GM21619 (cell line): ENCODE measurements at regions not wholly inside any gene's neighbourhood (a gene's known extent, or its start where the extent isn't known, plus 50 kb on each side); places are given as distances from the start of the nearest gene placed in this dataset.
"Not testable (repeated sequence)": the region's sequence is repeated elsewhere in the genome, so short reads cannot be mapped to it uniquely, and the experiment has no call there.

Source experiments
- ATAC-seq: cut with Tn5 transposase; IDR thresholded peaks from one replicate; pipeline ENCODE4 v1.9.1; 2021; ENCODE audit not compliant: unreplicated experiment

DNA sequence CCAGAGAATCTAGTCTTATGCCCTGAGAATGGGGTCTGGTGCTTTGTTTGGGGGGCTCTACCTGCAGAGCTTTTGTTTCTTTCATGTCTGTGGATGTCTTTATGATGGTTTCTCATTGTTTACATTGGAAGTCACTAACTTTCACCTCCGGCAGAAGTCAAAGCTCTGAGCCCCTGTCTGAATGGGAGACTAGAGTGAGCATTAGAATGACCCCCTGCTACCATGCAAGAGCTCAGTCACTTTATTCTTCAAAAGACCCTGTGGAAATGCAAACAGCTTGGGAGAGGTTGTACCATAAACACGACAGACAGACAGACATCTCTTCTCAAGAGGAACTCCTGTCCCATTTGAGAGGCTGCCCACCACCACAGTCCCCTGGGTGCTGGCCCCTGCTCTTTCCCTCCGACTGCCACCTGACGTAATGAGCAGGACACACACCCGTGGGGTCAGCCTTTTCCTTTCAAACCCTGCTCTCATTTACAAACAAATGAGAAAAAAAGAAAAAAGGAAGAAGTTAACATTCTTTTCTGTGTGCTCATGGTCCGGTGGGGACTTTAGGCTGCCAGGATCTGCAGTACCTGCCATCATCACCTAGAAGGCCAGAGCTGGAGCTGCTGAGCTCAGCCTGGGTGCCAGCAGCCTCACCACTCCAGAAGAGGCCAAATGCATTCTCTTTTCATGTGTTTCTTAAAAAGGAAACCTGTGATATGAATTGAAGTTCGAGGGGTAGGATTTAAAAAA lies 91.6 kb downstream of the FZD1 start:
- no peak for ATAC-seq

DNA sequence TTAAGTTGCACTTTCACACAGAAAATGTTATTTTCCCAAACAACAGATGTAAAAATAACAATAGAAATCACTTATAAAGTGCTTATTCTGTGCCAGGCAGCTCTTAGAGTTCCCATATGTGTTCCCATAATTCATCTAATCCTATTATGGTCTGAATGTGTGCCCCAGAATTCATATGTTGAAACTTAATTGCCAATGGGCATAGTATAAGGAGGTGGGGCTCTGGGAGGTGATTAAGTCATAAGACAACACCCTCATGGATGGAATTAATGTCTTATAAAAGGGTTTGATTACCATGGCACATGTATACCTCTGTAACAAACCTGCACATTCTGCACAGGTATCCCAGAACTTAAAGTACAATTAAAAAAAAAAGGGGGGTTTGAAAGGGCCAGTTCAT lies 92.7 kb downstream of the FZD1 start:
- no peak for ATAC-seq

DNA sequence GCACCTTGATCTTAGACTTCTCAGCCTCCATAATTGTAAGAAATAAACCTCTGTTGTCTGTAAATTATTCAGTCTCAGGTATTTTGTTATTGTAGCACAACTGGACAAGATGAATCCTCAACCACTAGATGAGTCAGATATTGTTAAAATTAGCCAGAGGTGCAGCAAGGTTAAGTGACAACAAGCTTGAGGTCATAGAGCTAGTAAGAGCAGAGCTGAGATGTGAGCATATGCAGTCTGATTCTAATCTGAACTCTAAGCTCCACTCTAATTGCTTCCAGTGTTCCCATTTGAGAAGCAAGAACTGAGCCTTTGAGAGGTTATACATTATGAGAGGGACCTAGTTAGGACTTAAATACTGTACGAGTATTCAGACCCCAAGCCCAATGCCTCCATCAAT lies 93.1 kb downstream of the FZD1 start:
- ATAC-seq = no peak

DNA sequence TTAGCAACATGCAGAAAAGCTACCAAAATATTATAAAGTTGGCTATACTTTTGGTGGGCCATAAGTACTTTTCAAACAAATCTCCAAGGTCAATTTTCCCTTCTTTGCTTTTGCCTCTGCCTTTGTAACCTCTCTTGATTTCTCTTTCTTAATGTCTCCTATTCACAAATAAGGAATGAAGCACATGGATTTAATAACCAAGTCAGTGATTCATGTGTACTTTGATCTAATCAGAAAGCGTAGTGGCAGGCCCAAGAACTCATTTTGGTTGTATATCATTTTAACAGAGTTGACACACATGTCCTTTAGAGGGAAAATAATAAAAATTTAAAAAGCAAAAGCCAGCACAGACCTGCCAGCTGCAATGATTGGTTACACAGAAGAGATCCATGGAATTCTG lies 93.7 kb downstream of the FZD1 start:
- ATAC-seq = no peak

DNA sequence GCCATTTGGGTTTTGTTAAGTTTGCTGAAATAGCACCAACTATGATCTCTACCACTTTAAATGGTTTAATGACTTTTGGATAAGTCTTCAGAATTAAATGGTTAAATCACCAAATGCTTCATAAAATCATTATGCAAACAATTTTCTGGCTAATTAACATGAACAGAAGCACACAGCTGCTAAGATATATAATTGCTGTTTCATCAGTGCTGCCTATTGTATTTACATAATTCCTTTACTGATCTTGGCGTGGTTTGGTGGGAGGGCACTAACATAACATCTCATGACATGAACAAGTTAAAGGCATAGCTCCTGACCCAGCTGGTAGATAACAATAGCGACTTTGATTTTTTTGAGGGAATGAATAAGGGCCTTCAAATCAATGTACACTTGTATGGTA lies 94.1 kb downstream of the FZD1 start:
- ATAC-seq = no peak

DNA sequence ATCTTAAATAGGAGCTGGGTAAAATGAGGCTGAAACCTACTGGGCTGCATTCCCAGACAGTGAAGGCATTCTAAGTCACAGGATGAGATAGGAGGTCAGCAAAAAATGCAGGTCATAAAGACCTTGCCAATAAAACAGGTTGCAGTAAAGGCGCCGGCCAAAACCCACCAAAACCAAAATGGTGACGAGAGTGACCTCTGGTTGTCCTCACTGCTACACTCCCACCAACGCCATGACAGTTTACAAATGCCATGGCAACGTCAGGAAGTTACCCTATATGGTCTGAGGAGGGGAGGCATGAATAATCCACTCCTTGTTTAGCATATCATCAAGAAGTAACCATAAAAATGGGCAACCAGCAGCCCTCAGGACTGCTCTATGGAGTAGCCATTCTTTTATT lies 100.9 kb downstream of the FZD1 start:
- ATAC-seq = not testable (repeated sequence)

DNA sequence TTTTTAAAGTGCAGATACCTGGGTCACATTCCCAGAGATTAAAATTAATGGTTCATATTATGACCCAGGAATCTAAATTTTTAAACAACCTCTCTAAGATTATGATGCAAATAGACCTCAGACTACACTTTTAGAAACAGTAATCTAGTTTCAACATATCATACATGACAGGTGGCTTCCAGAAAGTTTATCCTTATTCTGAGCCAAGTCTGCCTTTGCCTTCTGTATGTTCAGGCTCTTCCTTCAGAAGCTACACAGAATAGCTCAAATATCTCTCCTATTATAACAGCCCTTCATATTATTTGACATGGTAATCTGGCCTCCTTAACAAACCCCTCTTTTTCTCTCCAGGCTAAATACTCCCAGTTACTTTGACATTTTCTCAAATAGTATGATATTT lies 101.9 kb downstream of the FZD1 start:
- no peak for ATAC-seq

DNA sequence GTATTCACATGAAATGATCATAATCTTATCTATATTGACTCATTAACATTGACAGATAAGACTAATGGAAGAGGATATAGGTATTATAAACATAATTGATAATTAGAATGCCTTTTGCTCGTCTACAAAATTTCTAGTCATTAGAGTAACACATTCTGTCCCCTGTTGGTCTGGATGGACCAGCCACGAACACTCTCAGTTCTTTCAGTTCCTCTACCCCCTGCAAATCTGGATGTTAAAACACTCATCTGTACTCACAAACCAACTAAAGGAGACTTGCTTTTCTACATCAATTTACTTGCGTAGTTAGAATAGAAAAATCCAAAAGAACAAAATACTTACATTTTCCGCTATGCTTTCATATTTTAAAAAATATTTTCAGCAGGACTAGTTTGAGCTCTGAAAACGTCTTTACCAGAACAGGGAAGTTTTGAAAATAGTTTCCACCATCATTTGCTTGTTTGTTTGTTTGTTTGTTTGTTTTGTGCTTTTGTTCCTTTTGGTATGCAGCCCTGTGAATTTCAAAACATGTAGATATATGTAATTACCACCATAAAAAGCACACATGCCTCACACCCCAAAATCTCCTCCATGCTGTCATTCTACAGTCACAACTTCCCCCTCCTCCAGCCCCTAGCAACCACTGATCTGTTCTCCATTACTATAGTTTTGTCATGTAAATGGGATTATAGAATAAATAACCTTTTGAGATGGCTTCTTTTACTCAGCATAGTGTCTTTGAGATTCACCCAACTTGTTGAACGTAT lies 103.8 kb downstream of the FZD1 start:
- ATAC-seq = no peak

DNA sequence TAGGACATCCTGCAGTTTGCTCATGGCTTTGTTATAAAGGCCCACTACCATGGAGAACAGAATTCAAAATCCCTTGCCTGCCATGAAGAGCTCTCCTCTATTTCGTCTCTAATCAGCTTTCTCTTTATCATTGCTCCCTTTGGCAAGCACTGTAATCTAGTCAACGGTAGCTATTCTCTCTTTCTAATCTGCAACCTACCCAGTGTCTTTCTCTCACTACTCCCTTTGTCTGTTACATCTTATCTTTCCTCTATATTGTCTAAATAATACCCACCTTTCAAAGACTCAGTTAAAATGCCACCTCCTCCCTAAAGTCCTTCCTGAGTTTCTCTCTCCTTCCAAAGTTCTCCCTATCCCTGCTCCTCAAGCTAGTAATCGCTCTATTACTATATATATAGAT lies 108.1 kb downstream of the FZD1 start:
- ATAC-seq = no peak

DNA sequence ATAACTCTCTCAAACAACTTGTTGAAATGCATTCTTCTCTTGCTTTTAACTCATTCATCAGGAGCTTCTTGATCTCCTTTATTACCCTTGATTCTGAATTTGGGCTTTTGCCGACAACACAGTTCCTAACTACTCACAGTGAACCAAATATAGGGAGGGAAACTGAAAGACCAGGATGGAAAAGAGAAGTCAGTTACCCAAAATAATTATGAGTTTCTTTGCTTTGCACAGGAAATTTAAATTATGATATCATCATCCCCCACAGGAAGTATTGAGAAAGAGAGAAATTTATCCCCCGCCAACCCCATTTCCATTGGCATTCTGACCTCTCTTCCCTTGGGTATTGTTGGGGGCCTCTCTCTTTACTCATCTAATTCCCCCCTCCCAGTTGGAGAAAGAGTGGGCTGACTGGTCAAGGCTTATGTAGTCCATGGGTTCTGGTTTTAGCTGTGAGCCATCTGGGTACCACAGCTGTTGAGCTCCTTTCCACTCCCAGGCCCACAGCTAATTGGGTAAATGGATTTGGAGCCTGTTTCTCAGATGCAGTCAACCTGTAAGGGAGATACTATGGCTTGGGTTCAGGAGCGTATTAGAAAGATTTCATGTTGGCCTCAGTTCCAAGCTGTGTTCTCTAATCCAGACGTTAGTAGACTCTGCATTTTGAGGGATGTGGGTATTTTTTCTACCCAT lies 109.0 kb downstream of the FZD1 start:
- ATAC-seq = no peak

DNA sequence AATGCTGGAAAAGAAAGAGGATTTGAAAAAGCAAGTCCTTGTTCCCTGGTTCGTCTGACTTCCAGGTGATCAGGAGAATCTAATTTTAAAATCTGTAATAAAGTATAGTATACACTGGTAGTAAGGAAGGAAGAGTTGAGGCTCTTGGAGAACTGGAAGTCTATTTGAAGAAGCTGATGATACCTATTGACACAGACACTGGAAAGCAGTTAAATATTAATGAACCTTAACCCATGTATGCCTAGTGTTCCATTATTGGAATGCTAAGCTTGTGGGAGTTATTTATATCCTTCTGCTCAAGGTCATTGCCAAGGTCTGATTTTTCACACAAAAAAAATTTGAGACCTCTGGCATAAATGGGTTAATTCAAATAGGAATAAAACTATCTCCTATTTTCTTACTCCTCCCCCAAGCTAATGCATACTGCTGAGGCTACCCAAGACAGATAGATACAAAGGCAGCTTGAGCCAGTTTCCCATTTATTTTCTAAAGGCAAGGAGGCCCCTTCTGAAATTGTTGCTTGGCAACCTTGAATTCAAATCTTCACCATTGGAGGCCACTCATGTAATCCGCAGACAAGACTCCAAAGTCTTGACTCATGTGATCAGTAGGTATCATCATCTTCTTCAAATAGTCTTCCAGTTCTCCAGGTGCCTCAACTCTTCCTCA lies 110.2 kb downstream of the FZD1 start:
- ATAC-seq = no peak

DNA sequence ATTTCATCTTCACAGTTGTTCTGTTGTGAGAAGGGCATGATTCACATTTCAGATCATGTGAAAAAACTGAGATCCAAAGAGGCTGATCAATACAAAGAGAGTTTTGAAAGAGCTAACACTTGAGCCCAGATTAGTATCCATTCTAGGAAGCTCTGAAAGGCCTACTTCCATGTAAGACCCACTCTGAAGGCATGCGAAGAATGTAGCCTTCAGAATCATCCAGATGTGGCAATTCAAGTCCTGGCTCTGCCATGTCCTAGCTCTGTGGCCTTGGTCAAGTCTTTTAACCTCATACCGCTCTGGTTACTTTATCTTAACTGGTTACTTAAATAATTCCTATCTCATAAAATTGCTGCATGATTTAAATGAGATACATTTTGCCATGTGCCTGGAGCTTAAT lies 111.1 kb downstream of the FZD1 start:
- ATAC-seq = no peak

DNA sequence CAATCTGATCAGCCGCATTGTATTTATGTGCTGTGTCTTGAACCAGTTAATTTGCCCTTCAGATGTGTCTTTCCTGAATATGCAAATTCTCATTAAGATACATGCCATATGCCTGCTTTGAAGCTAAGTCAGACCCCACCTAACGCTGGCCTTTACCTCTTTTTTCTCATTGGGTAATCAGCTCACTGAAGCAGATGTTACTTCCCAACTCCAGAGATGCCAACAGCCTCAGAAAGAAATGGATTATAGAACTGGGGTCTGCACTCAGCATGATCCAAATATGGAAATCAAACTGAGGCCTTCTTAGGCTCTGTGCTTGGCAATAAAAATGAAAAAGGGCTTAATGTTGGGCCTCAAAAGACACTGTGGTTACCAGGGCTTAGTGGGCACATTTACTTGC lies 113.9 kb downstream of the FZD1 start:
- ATAC-seq = no peak

DNA sequence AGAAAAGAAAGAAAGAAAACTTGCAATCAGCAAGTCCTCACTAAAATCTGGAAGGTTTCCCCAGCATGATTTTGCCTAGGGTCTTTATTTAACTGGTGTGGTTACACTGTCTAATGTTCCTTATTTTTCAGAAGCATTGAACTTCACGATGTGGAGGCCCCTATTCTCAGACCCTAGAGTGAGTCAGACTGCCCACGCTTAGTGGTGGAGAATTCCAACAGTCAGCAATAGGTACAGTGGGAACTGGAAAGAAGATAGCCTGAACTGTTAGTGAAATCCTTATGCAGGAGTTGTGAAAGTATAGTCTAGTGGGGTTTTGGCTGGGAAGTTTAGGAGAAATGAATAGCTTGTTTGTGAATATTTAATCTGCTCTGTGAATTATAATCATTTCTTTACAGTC lies 115.0 kb downstream of the FZD1 start:
- no peak for ATAC-seq

DNA sequence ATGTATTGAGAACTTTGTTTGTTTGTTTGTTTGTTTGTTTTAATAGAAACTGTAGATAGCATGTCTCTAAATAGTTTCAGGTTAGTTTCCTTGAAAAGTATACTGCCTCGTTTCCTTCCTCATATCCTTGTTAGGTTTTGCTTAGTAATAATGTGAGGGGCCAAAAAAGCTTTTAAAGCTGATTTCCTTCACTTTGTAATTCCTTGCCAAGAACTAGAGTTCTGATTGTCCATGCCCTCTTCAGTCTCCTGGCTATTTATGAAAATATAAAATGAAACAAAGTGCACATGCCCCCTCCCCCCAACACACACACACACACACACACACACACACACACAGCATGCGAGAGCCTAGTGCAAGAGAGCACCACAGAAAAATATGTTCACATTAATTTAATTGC lies 115.8 kb downstream of the FZD1 start:
- ATAC-seq = no peak

DNA sequence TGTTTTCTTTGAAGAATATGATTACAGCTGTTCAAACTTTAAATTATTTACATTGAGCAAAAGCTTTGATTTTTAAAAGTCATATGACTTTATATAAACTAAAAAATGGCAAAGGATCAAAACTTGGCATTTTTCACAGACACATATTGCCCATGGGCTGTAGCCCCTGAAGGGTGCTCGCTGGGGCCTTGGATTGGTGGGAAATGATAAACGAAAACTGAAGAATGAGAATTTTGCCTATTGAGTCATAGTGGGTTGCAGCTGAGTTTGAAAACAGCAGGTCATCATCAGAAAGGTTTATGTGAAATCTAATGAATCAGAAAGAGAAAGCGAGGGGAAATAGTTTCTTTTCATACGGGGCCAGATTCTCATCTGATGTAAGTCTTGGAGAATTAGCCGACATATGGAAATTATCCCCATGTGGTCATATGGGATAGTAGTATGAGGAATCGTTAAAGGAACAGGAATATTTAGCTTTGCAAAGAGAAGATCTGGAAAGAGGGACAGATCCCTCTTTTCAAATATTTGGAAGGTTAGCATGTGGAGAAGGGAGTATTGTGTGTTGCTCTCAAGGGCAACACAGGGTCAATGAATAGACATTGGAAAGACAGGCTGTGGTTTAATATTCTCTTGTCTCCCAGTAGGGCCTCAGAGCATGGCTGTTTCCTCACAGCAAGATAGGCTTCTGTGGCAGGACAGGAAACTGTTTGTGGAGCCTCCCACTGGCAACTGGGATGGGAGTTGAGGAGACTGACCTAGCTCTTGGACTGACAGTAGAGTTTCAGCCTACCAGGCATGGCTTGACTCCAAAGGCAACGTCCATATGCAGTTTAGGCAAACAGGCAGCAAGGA lies 119.0 kb downstream of the FZD1 start:
- no peak for ATAC-seq

DNA sequence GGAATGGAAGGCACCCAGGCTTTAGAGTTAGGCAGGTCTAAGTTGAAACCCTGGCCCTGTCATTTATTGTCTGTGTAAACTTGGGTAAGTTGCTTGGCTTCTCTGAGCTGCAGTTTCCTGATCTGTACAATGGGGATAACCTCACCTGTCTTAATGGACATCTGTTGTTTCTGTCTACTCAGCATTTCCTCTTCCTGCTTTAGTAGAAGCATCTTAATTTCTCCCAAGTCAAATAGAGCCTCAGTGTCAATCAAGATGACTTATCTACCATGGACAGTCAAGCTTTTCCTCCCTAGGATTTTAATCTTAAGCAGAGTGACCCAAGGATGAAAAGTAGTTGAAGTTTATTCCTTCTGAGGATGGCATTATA lies 119.7 kb downstream of the FZD1 start:
- no peak for ATAC-seq

DNA sequence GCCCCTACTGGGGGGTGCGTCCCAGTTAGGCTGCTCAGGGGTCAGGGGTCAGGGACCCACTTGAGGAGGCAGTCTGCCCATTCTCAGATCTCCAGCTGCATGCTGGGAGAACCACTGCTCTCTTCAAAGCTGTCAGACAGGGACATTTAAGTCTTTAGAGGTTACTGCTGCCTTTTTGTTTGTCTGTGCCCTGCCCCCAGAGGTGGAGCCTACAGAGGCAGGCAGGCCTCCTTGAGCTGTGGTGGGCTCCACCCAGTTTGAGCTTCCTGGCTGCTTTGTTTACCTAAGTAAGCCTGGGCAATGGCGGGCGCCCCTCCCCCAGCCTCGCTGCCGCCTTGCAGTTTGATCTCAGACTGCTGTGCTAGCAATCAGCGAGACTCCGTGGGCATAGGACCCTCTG lies 130.5 kb downstream of the FZD1 start:
- not testable (repeated sequence) for ATAC-seq

DNA sequence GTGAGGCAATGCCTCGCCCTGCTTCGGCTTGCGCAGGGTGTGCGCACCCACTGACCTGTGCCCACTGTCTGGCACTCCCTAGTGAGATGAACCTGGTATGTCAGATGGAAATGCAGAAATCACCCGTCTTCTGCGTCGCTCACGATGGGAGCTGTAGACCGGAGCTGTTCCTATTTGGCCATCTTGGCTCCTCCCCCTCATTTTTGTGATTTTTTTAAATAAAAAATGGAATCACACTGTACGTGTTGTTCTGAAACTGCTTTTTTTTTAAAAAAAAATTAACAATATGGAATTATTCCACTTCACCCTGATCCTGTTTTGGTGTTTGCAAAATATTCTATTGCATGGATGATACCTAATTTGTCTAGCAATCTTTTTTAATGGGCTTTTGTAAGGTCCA lies 131.1 kb downstream of the FZD1 start:
- not testable (repeated sequence) for ATAC-seq

DNA sequence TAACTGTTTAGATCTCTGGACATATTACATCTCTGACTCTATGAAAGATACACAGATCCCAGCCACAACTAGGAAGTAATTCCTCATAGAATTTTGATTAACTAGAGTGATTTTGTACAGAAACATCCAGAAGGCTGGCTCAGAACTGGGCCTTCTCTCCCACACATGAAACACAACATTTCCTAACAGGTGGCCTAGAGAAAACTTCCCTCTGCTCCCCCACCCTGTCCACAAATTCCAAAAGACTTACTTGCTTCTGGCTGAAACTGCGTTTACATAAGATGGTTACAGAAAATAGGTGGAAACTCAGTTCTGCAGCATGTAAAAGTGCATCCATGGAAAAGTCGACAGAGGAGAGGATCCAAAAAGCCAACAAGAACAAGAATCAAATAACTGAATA lies 132.9 kb downstream of the FZD1 start:
- no peak for ATAC-seq

DNA sequence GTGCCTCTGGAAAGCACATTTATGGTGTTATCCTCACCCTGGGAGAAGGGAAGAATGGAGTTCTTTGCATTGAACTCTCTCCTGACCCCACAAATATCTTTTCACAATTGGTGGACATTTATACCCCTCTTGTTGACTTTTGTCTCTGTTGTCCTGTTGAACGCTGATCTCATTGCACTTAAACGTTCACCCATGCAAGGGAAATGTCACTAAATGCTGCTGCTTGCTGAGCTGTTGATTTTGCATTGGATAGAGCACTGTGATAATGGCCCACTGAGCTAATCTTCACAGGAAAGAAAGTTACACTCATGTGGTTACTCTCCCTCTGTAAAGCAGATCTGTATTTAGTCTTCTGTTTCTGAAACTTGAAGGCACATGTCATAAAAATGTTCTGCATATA lies 133.4 kb downstream of the FZD1 start:
- ATAC-seq = no peak
